Activated CD8-positive, alpha-beta memory T cell treated with anti-CD3 and anti-CD28 coated beads, Interleukin-2, amount 10 ng/mL, durations not matched to agents 7 days and 5 days (primary cell): ENCODE measurements at regions not wholly inside any gene's neighbourhood (a gene's known extent, or its start where the extent isn't known, plus 50 kb on each side); places are given as distances from the start of the nearest gene placed in this dataset.
"Not testable (repeated sequence)": the region's sequence is repeated elsewhere in the genome, so short reads cannot be mapped to it uniquely, and the experiment has no call there.

ENCODE experiments used
- ATAC-seq: fragments of 150-1000 bp; cut with Tn5 transposase; one replicate; pipeline ENCODE4 v1.10.0; 2021; ENCODE audit warnings: moderate library complexity
- CTCF ChIA-PET: fragments of 350-600 bp; sonication (Branson Sonifier 250); formaldehyde crosslinking; loops from one replicate; lab custom pipeline; 2021; ENCODE audit warnings: antibody characterized with exemption; lab: Charles Lee
- DNase-seq: peaks from one replicate; pipeline ENCODE4 v3.0.0-alpha.2; 2020
- H3K27ac Mint-ChIP-seq: one replicate; pipeline ENCODE4 v1.8.0; 2021; ENCODE audit warnings: mild to moderate bottlenecking, mixed read lengths
- H3K27me3 Mint-ChIP-seq: one replicate; pipeline ENCODE4 v1.8.0; 2021; ENCODE audit warnings: mixed read lengths
- H3K36me3 Mint-ChIP-seq: one replicate; pipeline ENCODE4 v1.8.0; 2021; ENCODE audit warnings: mild to moderate bottlenecking, mixed read lengths
- H3K4me1 Mint-ChIP-seq: one replicate; pipeline ENCODE4 v1.8.0; 2021; ENCODE audit warnings: mixed read lengths
- H3K4me3 Mint-ChIP-seq: one replicate; pipeline ENCODE4 v1.8.0; 2021; ENCODE audit warnings: mild to moderate bottlenecking, moderate library complexity, mixed read lengths
- H3K9me3 Mint-ChIP-seq: one replicate; pipeline ENCODE4 v1.8.0; 2022; ENCODE audit warnings: low read depth, mixed read lengths

DNA sequence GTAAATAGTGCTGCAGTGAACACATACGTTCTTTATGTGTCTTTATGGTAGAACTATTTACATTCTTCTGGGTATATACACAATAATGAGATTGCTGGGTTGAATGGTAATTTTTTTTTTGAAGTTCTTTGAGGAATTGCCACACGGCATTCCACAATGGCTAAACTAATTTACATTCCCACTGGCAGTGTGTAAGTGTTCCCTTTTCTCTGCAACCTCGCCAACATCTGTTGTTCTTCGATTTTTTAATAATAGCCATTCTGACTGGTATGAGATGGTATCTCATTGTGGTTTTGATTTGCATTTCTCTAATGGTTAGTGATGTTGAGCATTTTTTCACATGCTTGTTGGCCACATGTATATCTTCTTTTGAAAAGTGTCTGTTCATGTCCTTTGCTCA, 609.5 kb downstream of the DNAH5 start:
- not testable (repeated sequence) for H3K4me3 Mint-ChIP-seq, H3K4me1 Mint-ChIP-seq

DNA sequence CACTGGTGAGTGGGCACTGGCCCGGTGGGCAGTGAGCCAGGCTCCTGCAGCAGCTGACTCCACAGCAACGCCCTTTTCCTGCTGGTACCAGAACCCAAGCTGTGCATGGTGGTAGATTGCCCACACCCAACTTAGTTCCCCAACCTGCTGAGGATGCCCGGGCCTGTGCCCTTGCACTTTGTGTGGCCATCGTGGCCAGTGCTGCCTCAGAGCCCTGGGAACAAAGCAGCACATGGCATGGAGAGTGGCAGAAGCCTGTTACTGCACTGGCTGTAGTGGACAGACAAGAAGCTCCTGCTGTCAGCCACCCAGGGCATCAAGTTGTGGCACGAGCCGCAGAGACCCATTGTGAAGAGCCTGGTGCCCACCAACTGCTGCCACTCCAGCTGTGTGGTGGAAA, 612.9 kb downstream of the DNAH5 start:
- Mint-ChIP-seq H3K4me3 (no peak overlapping the region), H3K4me1 (no peaks in the 10 kb centered on the region), H3K36me3 (no peaks in the 10 kb centered on the region), H3K27ac (no peak overlapping the region), H3K9me3 (peaks cover 2% of the 10 kb centered on the region), H3K27me3 (no peaks in the 10 kb centered on the region)
- CTCF ChIA-PET: no interaction called here
- ATAC-seq (no peak), DNase-seq (no peak)

More for the DNA sequence above, 609.5 kb downstream of the DNAH5 start:
- H3K27ac Mint-ChIP-seq, CTCF ChIA-PET, H3K36me3 Mint-ChIP-seq, DNase-seq, H3K9me3 Mint-ChIP-seq, ATAC-seq, H3K27me3 Mint-ChIP-seq: not testable (repeated sequence)

GRCh38 chr5:13328316-13328715, 616.2 kb downstream of the DNAH5 start:
- H3K4me3 Mint-ChIP-seq: no peak overlapping the region
- DNase-seq (no peak), ATAC-seq (no peak)
- H3K4me1 Mint-ChIP-seq: no peaks in the 10 kb centered on the region
- CTCF ChIA-PET: no interaction called here
- H3K27me3 Mint-ChIP-seq: no peaks in the 10 kb centered on the region
- H3K9me3 Mint-ChIP-seq: peaks cover 4% of the 10 kb centered on the region
- no peaks in the 10 kb centered on the region for H3K36me3 Mint-ChIP-seq
- no peak overlapping the region for H3K27ac Mint-ChIP-seq

DNA sequence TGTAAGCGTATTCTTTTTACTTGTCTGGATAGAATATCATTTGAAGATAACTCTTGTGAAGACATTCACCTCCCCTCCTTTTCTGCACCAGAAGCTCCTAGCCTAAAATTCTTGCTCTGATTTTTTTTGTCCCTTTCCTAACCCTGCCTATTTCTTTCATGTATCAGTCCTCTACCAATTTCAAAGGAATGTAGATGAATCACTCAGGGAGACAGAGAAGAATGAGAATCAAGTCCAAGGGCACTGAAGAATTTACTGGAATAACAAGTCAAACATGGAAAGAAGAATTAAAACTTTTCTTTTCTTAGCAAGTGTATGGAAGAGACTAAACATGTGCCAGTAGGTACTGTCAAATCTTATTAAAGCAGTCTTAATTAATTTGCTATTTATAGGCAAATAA, 618.7 kb downstream of the DNAH5 start:
- CTCF ChIA-PET: no interaction called here
- no peak for DNase-seq
- ATAC-seq: no peak
- H3K27ac Mint-ChIP-seq: no peak overlapping the region
- no peaks in the 10 kb centered on the region for H3K4me1 Mint-ChIP-seq
- no peaks in the 10 kb centered on the region for H3K36me3 Mint-ChIP-seq
- H3K27me3 Mint-ChIP-seq: no peaks in the 10 kb centered on the region
- H3K4me3 Mint-ChIP-seq: no peak overlapping the region
- H3K9me3 Mint-ChIP-seq: peaks cover 4% of the 10 kb centered on the region

DNA sequence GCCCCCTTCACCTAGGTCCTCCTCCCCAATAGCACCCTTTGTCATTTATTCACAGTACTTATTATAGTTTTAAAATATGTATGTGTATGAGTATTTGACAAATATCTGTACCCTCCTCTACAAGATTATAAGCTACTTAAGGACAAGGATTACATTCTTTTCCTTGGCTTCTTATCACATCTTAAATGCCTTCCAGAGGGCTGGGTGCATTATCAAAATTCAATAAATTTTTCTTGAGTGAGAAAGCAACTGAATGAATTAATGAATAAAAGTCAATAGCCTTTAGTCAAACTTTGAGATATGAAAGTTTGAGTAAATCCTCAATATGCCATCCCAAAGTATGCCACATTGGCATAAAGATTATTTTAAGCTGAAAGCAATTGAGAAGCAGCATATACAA, 621.7 kb downstream of the DNAH5 start:
- no peak for ATAC-seq
- no peak for DNase-seq
- H3K9me3 Mint-ChIP-seq: peaks cover 5% of the 10 kb centered on the region
- no peaks in the 10 kb centered on the region for H3K36me3 Mint-ChIP-seq
- no peak overlapping the region for H3K27ac Mint-ChIP-seq
- CTCF ChIA-PET: no interaction called here
- H3K27me3 Mint-ChIP-seq: no peaks in the 10 kb centered on the region
- no peaks in the 10 kb centered on the region for H3K4me1 Mint-ChIP-seq
- H3K4me3 Mint-ChIP-seq: no peak overlapping the region

DNA sequence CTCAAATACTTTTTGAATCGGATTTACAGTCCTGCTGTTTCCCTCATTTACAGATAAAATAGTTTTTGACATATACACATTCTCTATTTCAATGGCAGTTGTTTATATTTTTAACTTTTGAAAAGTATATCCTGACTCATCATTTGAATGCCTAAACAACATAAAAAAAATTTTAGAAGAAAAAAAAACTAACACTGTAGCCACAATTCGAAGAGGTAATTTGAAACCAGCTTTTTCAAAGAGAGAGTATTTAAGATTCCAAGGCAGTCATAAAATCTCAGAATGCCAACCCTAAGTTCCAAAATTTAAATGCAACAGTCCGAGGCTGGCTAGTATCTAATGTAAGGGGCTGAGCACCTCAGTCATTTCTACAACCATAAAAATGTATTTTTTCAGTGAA, 626.8 kb downstream of the DNAH5 start:
- H3K4me1 Mint-ChIP-seq: no peaks in the 10 kb centered on the region
- no peak for DNase-seq
- H3K27ac Mint-ChIP-seq: no peak overlapping the region
- CTCF ChIA-PET: no interaction called here
- H3K4me3 Mint-ChIP-seq: no peak overlapping the region
- no peaks in the 10 kb centered on the region for H3K36me3 Mint-ChIP-seq
- H3K9me3 Mint-ChIP-seq: peaks cover 5% of the 10 kb centered on the region
- no peaks in the 10 kb centered on the region for H3K27me3 Mint-ChIP-seq
- ATAC-seq: no peak

- Mint-ChIP-seq H3K36me3 (no peaks in the 10 kb centered on the region), H3K27me3 (no peaks in the 10 kb centered on the region), H3K4me1 (no peaks in the 10 kb centered on the region), H3K9me3 (peaks cover 5% of the 10 kb centered on the region), H3K27ac (no peak overlapping the region), H3K4me3 (no peak overlapping the region)
- CTCF ChIA-PET: no interaction called here
- ATAC-seq (no peak), DNase-seq (no peak)
Measured at GRCh38 chr5:13316176-13316575, 628.3 kb downstream of the DNAH5 start.

DNA sequence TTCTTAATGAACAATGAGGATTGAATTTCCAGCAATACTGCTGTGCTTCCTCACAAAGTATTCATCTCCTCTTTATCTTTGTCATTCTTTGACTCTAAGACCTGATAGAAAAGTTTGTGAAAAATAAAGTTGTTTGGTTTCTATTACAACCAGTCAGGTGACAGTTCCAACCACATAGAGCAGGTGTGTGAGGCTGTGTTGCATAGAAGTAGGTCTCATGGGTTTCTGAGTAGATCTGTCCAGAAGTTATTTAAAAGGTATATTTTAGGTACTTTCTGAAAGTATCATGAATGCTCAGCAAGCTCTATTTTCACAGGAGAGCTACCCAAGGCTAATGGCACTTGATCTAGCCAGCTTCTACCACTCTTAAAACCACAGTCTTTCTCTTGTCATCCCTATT, 637.0 kb downstream of the DNAH5 start:
- H3K9me3 Mint-ChIP-seq: peaks cover 4% of the 10 kb centered on the region
- no peak for DNase-seq
- no peak overlapping the region for H3K4me3 Mint-ChIP-seq
- no peak for ATAC-seq
- H3K27me3 Mint-ChIP-seq: no peaks in the 10 kb centered on the region
- H3K27ac Mint-ChIP-seq: no peak overlapping the region
- CTCF ChIA-PET: no interaction called here
- H3K4me1 Mint-ChIP-seq: no peaks in the 10 kb centered on the region
- no peaks in the 10 kb centered on the region for H3K36me3 Mint-ChIP-seq

- Mint-ChIP-seq H3K9me3 (peaks cover 11% of the 10 kb centered on the region), H3K36me3 (no peaks in the 10 kb centered on the region), H3K27me3 (no peaks in the 10 kb centered on the region), H3K4me3 (no peak overlapping the region), H3K27ac (no peak overlapping the region), H3K4me1 (no peaks in the 10 kb centered on the region)
- CTCF ChIA-PET: no interaction called here
- ATAC-seq (no peak), DNase-seq (no peak)
Measured at GRCh38 chr5:13303445-13303844, 641.0 kb downstream of the DNAH5 start.

- no peaks in the 10 kb centered on the region for H3K36me3 Mint-ChIP-seq
- no peak overlapping the region for H3K27ac Mint-ChIP-seq
- no peaks in the 10 kb centered on the region for H3K4me1 Mint-ChIP-seq
- no peak overlapping the region for H3K4me3 Mint-ChIP-seq
- H3K9me3 Mint-ChIP-seq: peaks cover 5% of the 10 kb centered on the region
- ATAC-seq: no peak
- no peaks in the 10 kb centered on the region for H3K27me3 Mint-ChIP-seq
- no peak for DNase-seq
- CTCF ChIA-PET: no interaction called here
Measured at GRCh38 chr5:13278811-13279210, 665.7 kb downstream of the DNAH5 start.

DNA sequence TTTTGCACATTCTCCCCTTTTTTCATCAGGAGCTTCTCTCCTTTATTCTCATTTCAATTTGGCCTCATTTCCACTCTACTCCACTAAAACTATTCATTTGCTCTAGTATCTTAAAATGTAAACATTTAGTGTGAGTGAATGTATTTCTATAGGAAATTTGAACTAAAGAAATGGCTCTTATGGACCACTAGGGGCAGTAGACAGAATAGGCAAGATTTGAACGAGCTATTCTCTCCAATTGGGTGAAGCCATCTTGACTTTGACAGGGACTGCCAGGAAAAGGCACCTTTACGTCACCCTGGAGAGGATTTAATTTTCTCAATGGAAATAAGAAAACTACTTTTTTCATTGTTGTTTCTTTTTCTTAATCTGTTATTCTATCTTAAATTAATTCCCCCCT, 666.3 kb downstream of the DNAH5 start:
- H3K27ac Mint-ChIP-seq: no peak overlapping the region
- CTCF ChIA-PET: interaction anchor here (0.7 kb wide), 1 partner anchor 20 kb away, joined by 3 read pairs; no protein-coding TSS in a partner anchor
- H3K4me1 Mint-ChIP-seq: no peaks in the 10 kb centered on the region
- DNase-seq (no peak), ATAC-seq (no peak)
- no peaks in the 10 kb centered on the region for H3K36me3 Mint-ChIP-seq
- peaks cover 5% of the 10 kb centered on the region for H3K9me3 Mint-ChIP-seq
- H3K4me3 Mint-ChIP-seq: no peak overlapping the region
- H3K27me3 Mint-ChIP-seq: no peaks in the 10 kb centered on the region

DNA sequence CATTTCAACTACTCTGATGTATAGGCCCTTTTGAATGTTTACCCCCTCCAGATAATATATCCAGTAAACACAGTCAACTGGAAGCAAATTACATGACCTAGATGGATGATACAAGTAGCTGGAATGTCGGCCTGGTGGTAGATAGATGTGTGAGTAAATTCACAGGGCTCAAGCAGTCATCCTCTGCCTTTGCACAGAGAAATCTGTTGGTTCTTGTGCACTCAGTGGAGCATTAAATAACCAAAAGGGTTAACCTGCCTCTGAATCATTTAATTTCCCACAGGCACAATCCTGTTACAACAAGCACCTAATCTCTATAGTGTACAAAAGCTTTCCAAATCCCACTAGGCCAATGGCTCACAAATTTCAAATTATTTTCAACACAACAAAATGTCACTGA, 668.3 kb downstream of the DNAH5 start:
- peaks cover 5% of the 10 kb centered on the region for H3K9me3 Mint-ChIP-seq
- no peak overlapping the region for H3K27ac Mint-ChIP-seq
- H3K4me1 Mint-ChIP-seq: no peaks in the 10 kb centered on the region
- no peaks in the 10 kb centered on the region for H3K27me3 Mint-ChIP-seq
- no peak overlapping the region for H3K4me3 Mint-ChIP-seq
- ATAC-seq: no peak
- no peaks in the 10 kb centered on the region for H3K36me3 Mint-ChIP-seq
- DNase-seq: no peak
- CTCF ChIA-PET: no interaction called here

DNA sequence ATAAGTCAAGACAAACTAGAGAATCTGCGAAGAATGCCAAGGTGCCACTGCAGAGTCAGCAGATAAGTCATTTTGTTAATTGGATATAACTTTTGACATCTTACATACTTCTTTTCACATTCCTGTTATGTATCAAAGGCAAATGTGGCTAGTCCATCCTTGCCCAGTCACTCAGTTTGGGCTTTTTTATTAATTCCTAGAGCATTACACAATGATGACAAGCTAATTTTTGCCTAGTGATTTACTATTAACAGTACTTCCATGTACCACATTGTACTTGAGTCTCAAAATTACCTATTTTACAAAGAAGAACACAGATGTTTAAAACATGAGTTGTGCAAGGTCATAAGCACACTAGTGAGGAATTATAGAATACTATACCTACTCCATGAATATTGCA, 680.8 kb downstream of the DNAH5 start:
- peaks cover 4% of the 10 kb centered on the region for H3K9me3 Mint-ChIP-seq
- H3K4me1 Mint-ChIP-seq: no peaks in the 10 kb centered on the region
- CTCF ChIA-PET: no interaction called here
- DNase-seq (no peak), ATAC-seq (no peak)
- H3K4me3 Mint-ChIP-seq: no peak overlapping the region
- H3K27me3 Mint-ChIP-seq: no peaks in the 10 kb centered on the region
- no peak overlapping the region for H3K27ac Mint-ChIP-seq
- no peaks in the 10 kb centered on the region for H3K36me3 Mint-ChIP-seq

GRCh38 chr5:13253111-13253510, 691.4 kb downstream of the DNAH5 start:
- CTCF ChIA-PET: no interaction called here
- Mint-ChIP-seq H3K4me1 (no peaks in the 10 kb centered on the region), H3K27ac (no peak overlapping the region), H3K9me3 (peaks cover 8% of the 10 kb centered on the region), H3K27me3 (no peaks in the 10 kb centered on the region), H3K4me3 (no peak overlapping the region), H3K36me3 (no peaks in the 10 kb centered on the region)
- ATAC-seq (no peak), DNase-seq (no peak)

DNA sequence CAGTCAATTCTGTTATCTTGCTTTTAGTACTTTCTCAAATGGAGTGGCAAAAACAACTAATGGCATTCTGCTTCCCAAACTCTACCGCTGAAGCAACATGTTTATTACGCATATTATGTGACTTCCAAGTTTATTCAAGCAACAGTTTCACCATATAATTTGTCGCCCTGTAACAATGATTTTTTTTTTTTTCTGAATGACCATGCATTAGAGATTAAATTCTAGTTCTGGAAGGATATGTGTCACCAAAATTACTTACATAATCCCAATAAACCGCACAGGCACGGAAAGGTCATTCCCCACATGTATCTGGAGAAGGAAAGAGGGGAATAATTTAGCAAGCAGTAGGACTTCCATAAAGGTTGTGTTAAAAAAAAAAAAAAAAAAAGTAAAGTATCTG, 691.8 kb downstream of the DNAH5 start:
- ATAC-seq: no peak
- no peak overlapping the region for H3K4me3 Mint-ChIP-seq
- peaks cover 8% of the 10 kb centered on the region for H3K9me3 Mint-ChIP-seq
- no peak overlapping the region for H3K27ac Mint-ChIP-seq
- no peak for DNase-seq
- H3K36me3 Mint-ChIP-seq: no peaks in the 10 kb centered on the region
- CTCF ChIA-PET: no interaction called here
- H3K27me3 Mint-ChIP-seq: no peaks in the 10 kb centered on the region
- no peaks in the 10 kb centered on the region for H3K4me1 Mint-ChIP-seq
